DMS79 treated with DMSO at 0.1 percent for 48 hours (cell line): ENCODE measurements at regions not wholly inside any gene's neighbourhood (a gene's known extent, or its start where the extent isn't known, plus 50 kb on each side); places are given as distances from the start of the nearest gene placed in this dataset.
"Not testable (repeated sequence)": the region's sequence is repeated elsewhere in the genome, so short reads cannot be mapped to it uniquely, and the experiment has no call there.

Experiments used
- DNase-seq: peaks from one replicate; lab custom pipeline; 2025; lab: John Stamatoyannopoulos, UW

- DNase-seq: no peak
These were observed 69.7 kb downstream of the GLYATL1 start for GRCh38 chr11:59008947-59009346.

GRCh38 chr11:59009661-59010060 is 70.4 kb downstream of the GLYATL1 start:
- no peak for DNase-seq

- DNase-seq: no peak
These were observed 71.4 kb downstream of the GLYATL1 start for GRCh38 chr11:59010708-59011107.

- DNase-seq: no peak
These were observed 72.5 kb downstream of the GLYATL1 start for GRCh38 chr11:59011655-59012397.

- no peak for DNase-seq
These were observed 73.3 kb downstream of the GLYATL1 start for GRCh38 chr11:59012398-59013265.

- DNase-seq: peak; percentile 76
These were observed 61.0 kb upstream of the GLYATL1B start for GRCh38 chr11:59025097-59025496.

GRCh38 chr11:59028105-59028504 is 58.0 kb upstream of the GLYATL1B start:
- DNase-seq: no peak

- no peak for DNase-seq
These were observed 56.7 kb upstream of the GLYATL1B start for GRCh38 chr11:59029366-59029889.

- no peak for DNase-seq
These were observed 56.1 kb upstream of the GLYATL1B start for GRCh38 chr11:59030037-59030436.

GRCh38 chr11:59031746-59032145 is 54.4 kb upstream of the GLYATL1B start:
- DNase-seq: not testable (repeated sequence)
